Lower leg skin (tissue), 3 donors: ENCODE measurements at regions not wholly inside any gene's neighbourhood (a gene's known extent, or its start where the extent isn't known, plus 50 kb on each side); places are given as distances from the start of the nearest gene placed in this dataset.

ENCODE experiments used
- POLR2A ChIP-seq, 2 donors: fragments of 450-650 bp; IDR thresholded peaks; one replicate each; pipeline ENCODE4 v1.6.1; 2016 to 2017; ENCODE audit warnings: antibody characterized with exemption in 2 of 2, mild to moderate bottlenecking in 1 of 2, moderate library complexity in 1 of 2
- TF ChIP-seq, protein P1 (sequence below), 3 donors: fragments of 450-650 bp; IDR thresholded peaks; one replicate each; pipeline ENCODE4 v1.5.1; 2016; ENCODE audit warnings: antibody characterized with exemption in 3 of 3, mild to moderate bottlenecking in 3 of 3, moderate library complexity in 2 of 3

DNA sequence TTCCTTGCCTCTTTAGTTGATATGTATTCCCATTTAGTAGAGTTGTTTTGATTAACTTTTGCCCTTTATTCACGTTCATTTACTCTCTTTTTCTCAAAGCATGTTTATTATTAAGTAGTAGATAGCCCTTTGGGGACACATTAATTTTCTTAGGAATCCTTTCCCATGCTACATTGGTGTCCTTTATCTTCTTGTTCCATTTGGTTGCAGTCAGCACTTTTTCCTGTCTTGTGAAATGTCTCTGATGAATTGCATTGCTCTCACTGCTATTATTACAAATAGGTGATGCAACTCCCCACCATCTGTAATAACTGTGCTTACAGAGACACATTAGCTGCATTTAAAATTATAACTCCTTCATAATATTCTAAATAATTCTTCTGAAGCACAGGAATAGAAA lies 428.5 kb upstream of the CNTNAP5 start:
- TF ChIP-seq, protein P1, sequence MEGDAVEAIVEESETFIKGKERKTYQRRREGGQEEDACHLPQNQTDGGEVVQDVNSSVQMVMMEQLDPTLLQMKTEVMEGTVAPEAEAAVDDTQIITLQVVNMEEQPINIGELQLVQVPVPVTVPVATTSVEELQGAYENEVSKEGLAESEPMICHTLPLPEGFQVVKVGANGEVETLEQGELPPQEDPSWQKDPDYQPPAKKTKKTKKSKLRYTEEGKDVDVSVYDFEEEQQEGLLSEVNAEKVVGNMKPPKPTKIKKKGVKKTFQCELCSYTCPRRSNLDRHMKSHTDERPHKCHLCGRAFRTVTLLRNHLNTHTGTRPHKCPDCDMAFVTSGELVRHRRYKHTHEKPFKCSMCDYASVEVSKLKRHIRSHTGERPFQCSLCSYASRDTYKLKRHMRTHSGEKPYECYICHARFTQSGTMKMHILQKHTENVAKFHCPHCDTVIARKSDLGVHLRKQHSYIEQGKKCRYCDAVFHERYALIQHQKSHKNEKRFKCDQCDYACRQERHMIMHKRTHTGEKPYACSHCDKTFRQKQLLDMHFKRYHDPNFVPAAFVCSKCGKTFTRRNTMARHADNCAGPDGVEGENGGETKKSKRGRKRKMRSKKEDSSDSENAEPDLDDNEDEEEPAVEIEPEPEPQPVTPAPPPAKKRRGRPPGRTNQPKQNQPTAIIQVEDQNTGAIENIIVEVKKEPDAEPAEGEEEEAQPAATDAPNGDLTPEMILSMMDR (IDR thresholded peaks at IDR 0.05): no peak
- TF ChIP-seq POLR2A (IDR thresholded peaks at IDR 0.05): no peak
